ENCODE measurements at regions not wholly inside any gene's neighbourhood (a gene's known extent, or its start where the extent isn't known, plus 50 kb on each side); places are given as distances from the start of the nearest gene placed in this dataset.

GRCh38 chr22:48256041-48256739, 1493.7 kb downstream of the TBC1D22A start:
- no peak for DNase-seq

GRCh38 chr22:48254311-48254873, 1491.9 kb downstream of the TBC1D22A start:
- DNase-seq, result no peak

GRCh38 chr22:48253573-48253972, 1491.1 kb downstream of the TBC1D22A start:
- no peak for DNase-seq

GRCh38 chr22:48253136-48253535, 1490.7 kb downstream of the TBC1D22A start:
- no peak for DNase-seq

- no peak for DNase-seq
These were observed 1489.2 kb downstream of the TBC1D22A start for GRCh38 chr22:48251629-48252028.

- no peak for DNase-seq
These were observed 1488.6 kb downstream of the TBC1D22A start for GRCh38 chr22:48250937-48251530.

GRCh38 chr22:48250286-48250895, 1487.9 kb downstream of the TBC1D22A start:
- no peak for DNase-seq

- DNase-seq, result no peak
These were observed 1487.3 kb downstream of the TBC1D22A start for GRCh38 chr22:48249713-48250268.

GRCh38 chr22:48248901-48249455, 1486.5 kb downstream of the TBC1D22A start:
- no peak for DNase-seq

- no peak for DNase-seq
These were observed 1485.4 kb downstream of the TBC1D22A start for GRCh38 chr22:48247829-48248228.

- DNase-seq, result no peak
These were observed 1482.7 kb downstream of the TBC1D22A start for GRCh38 chr22:48245196-48245485.

- no peak for DNase-seq
These were observed 1482.1 kb downstream of the TBC1D22A start for GRCh38 chr22:48244388-48245195.

GRCh38 chr22:48242461-48242864, 1480.0 kb downstream of the TBC1D22A start:
- no peak for DNase-seq

- no peak for DNase-seq
These were observed 1479.2 kb downstream of the TBC1D22A start for GRCh38 chr22:48241658-48242057.

GRCh38 chr22:48240935-48241230, 1478.4 kb downstream of the TBC1D22A start:
- no peak for DNase-seq

GRCh38 chr22:48240148-48240934, 1477.9 kb downstream of the TBC1D22A start:
- DNase-seq, result no peak

- DNase-seq, result no peak
These were observed 1477.2 kb downstream of the TBC1D22A start for GRCh38 chr22:48239461-48240147.

GRCh38 chr22:48238966-48239365, 1476.5 kb downstream of the TBC1D22A start:
- no peak for DNase-seq

GRCh38 chr22:48238284-48238915, 1476.0 kb downstream of the TBC1D22A start:
- no peak for DNase-seq

GRCh38 chr22:48237466-48238283, 1475.2 kb downstream of the TBC1D22A start:
- no peak for DNase-seq

Measured in activated T-cell treated with anti-CD3 and anti-CD28 coated beads, Interleukin-2, amount 50 U/mL, for 48 hours (primary cell).